ENCODE measurements at regions not wholly inside any gene's neighbourhood (a gene's known extent, or its start where the extent isn't known, plus 50 kb on each side); places are given as distances from the start of the nearest gene placed in this dataset.
"Not testable (repeated sequence)": the region's sequence is repeated elsewhere in the genome, so short reads cannot be mapped to it uniquely, and the experiment has no call there.

- DNase-seq = no peak
These were observed 131.2 kb upstream of the HDDC2 start for GRCh38 chr6:125432963-125433362.

GRCh38 chr6:125434760-125435159, 133.0 kb upstream of the HDDC2 start:
- DNase-seq = no peak

GRCh38 chr6:125439512-125439911, 137.7 kb upstream of the HDDC2 start:
- no peak for DNase-seq

GRCh38 chr6:125444006-125444923, 142.5 kb upstream of the HDDC2 start:
- no peak for DNase-seq

GRCh38 chr6:125445054-125445453, 143.3 kb upstream of the HDDC2 start:
- no peak for DNase-seq

- DNase-seq = no peak
These were observed 144.2 kb upstream of the HDDC2 start for GRCh38 chr6:125446011-125446410.

GRCh38 chr6:125451750-125452149, 150.0 kb upstream of the HDDC2 start:
- no peak for DNase-seq

GRCh38 chr6:125453516-125453915, 151.7 kb upstream of the HDDC2 start:
- DNase-seq = no peak

- DNase-seq = no peak
These were observed 152.6 kb upstream of the HDDC2 start for GRCh38 chr6:125454351-125454750.

GRCh38 chr6:125458493-125458892, 156.7 kb upstream of the HDDC2 start:
- DNase-seq = not testable (repeated sequence)

GRCh38 chr6:125465332-125465731, 163.6 kb upstream of the HDDC2 start:
- not testable (repeated sequence) for DNase-seq

- DNase-seq = no peak
These were observed 168.1 kb upstream of the HDDC2 start for GRCh38 chr6:125469915-125470314.

- DNase-seq = no peak
These were observed 169.9 kb upstream of the HDDC2 start for GRCh38 chr6:125471667-125472066.

- DNase-seq = no peak
These were observed 172.3 kb upstream of the HDDC2 start for GRCh38 chr6:125474061-125474460.

- no peak for DNase-seq
These were observed 175.4 kb upstream of the HDDC2 start for GRCh38 chr6:125477156-125477555.

GRCh38 chr6:125477844-125478243, 176.1 kb upstream of the HDDC2 start:
- no peak for DNase-seq

- peak; percentile 3 for DNase-seq
These were observed 178.4 kb upstream of the HDDC2 start for GRCh38 chr6:125480146-125480545.

- no peak for DNase-seq
These were observed 178.8 kb upstream of the HDDC2 start for GRCh38 chr6:125480571-125480970.

- DNase-seq = no peak
These were observed 179.3 kb upstream of the HDDC2 start for GRCh38 chr6:125481056-125481455.

GRCh38 chr6:125485757-125486156, 184.0 kb upstream of the HDDC2 start:
- DNase-seq = no peak

- DNase-seq = no peak
These were observed 185.1 kb upstream of the HDDC2 start for GRCh38 chr6:125486881-125487280.

- DNase-seq = no peak
These were observed 188.0 kb upstream of the HDDC2 start for GRCh38 chr6:125489579-125490285.

- DNase-seq = no peak
These were observed 190.3 kb upstream of the HDDC2 start for GRCh38 chr6:125491860-125492618.

Data from NCI-H1092 treated with DMSO at 0.1 percent for 48 hours (cell line).